ENCODE measurements at regions not wholly inside any gene's neighbourhood (a gene's known extent, or its start where the extent isn't known, plus 50 kb on each side); places are given as distances from the start of the nearest gene placed in this dataset.

DNA sequence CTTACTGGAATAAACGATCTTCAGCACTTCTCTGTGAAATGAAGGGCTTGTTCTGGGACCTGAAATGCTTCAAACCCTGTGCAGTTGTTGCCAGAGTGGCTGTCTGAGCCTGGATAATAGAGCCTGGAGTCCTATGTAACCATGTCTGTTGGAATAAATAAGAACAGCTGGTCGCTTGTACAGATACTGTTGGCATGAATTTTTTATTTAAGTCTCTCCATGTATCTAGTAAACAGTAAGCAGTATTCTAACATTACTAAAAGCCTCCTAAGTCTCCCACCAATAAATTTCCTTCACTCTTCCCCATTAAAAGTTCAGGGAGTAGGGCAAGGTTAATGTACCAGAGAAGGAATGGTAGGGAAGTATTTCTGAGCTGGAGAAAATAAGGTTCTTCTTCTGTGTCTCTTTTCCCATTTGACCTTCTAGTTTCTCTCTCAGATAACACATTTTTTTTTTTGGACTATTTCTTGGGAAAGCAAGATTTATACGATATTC lies 227.5 kb downstream of the PRL start:
- BruUV-seq (replicated peaks): no TSS peak
- Histone ChIP-seq H3K36me3 (ENCODE audit: control insufficient read depth in 2 of 2, extremely low read depth in 1 of 2, insufficient read depth in 2 of 2, low read length in 2 of 2) (no peaks in the 10 kb centered on the region), H3K4me3 (replicated peaks in 1 of 3; ENCODE audit: insufficient read depth in 1 of 3, low read depth in 1 of 3, low read length in 3 of 3) (no peak overlapping the region), H3K79me2 (ENCODE audit: control insufficient read depth, insufficient read depth, low read length) (no peaks in the 10 kb centered on the region), H3K4me2 (ENCODE audit: insufficient read depth, low read length) (no peak overlapping the region), H3K27ac (ENCODE audit: insufficient read depth, low read depth, low read length) (no peak overlapping the region), H4K20me1 (replicated peaks; ENCODE audit: control insufficient read depth, extremely low read depth, insufficient read depth, low read length) (no peaks in the 10 kb centered on the region), H3K9ac (replicated peaks; ENCODE audit: extremely low read depth, insufficient read depth, low read length) (no peak overlapping the region), H2AFZ (ENCODE audit: low read depth, low read length) (no peak overlapping the region), H3K9me1 (replicated peaks; ENCODE audit: control insufficient read depth, extremely low read depth, insufficient read depth, low read length) (no peaks in the 10 kb centered on the region), H3K9me3 (replicated peaks; ENCODE audit: control insufficient read depth, insufficient read depth, low read length) (no peaks in the 10 kb centered on the region), H3K4me1 (ENCODE audit: control insufficient read depth, extremely low read depth, insufficient read depth, low read length) (peaks cover 16% of the 10 kb centered on the region), H3K27me3 (ENCODE audit: control insufficient read depth in 2 of 2, insufficient read depth in 2 of 2, low read length in 2 of 2) (no peaks in the 10 kb centered on the region)
- ChIA-PET CTCF (interaction anchor here (1.0 kb wide), 1 partner anchor 268 kb away, joined by 3 read pairs; no protein-coding TSS in a partner anchor), POLR2A (no interaction called here)
- TF ChIP-seq POLR2A (IDR thresholded peaks at IDR 0.05; ENCODE audit: low read depth, low read length): no peak
- no peak for TF ChIP-seq MYC (IDR thresholded peaks at IDR 0.05; ENCODE audit: low read depth, low read length)
- TF ChIP-seq, protein P1, sequence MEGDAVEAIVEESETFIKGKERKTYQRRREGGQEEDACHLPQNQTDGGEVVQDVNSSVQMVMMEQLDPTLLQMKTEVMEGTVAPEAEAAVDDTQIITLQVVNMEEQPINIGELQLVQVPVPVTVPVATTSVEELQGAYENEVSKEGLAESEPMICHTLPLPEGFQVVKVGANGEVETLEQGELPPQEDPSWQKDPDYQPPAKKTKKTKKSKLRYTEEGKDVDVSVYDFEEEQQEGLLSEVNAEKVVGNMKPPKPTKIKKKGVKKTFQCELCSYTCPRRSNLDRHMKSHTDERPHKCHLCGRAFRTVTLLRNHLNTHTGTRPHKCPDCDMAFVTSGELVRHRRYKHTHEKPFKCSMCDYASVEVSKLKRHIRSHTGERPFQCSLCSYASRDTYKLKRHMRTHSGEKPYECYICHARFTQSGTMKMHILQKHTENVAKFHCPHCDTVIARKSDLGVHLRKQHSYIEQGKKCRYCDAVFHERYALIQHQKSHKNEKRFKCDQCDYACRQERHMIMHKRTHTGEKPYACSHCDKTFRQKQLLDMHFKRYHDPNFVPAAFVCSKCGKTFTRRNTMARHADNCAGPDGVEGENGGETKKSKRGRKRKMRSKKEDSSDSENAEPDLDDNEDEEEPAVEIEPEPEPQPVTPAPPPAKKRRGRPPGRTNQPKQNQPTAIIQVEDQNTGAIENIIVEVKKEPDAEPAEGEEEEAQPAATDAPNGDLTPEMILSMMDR (IDR thresholded peaks at IDR 0.05; ENCODE audit: extremely low read depth in 1 of 2, insufficient read depth in 1 of 2, low read depth in 1 of 2, low read length in 2 of 2): no peak
- no peak for TF ChIP-seq FOS (IDR thresholded peaks at IDR 0.05; ENCODE audit: borderline replicate concordance, insufficient read depth, low read length)
- TF ChIP-seq, protein P2, sequence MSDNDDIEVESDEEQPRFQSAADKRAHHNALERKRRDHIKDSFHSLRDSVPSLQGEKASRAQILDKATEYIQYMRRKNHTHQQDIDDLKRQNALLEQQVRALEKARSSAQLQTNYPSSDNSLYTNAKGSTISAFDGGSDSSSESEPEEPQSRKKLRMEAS (IDR thresholded peaks at IDR 0.05; ENCODE audit: insufficient read depth, insufficient read length): no peak
- TF ChIP-seq GATA2 (IDR thresholded peaks at IDR 0.05; ENCODE audit: insufficient read depth, insufficient read length, low read depth, low read length): no peak
- no peak for TF ChIP-seq POLR2AphosphoS5 (IDR thresholded peaks at IDR 0.05; ENCODE audit: insufficient read depth, low read depth, low read length)
- no peak for TF ChIP-seq JUN (IDR thresholded peaks at IDR 0.05; ENCODE audit: borderline replicate concordance, insufficient read depth, insufficient read length, low read depth)
- TF ChIP-seq EZH2 (IDR thresholded peaks at IDR 0.05; ENCODE audit: borderline replicate concordance, low read depth, low read length, severe bottlenecking): no peak
- dilution Hi-C loops (cut with MboI; ENCODE audit: extremely low pct_ligation_motif_present, low sequenced_read_pairs): no loop called here
- DNase-seq (ENCODE audit: low read depth, low spot score) (no peak), FAIRE-seq (no peak)
- intact Hi-C loops (cut with micrococcal nuclease): no loop called here

Measured in endothelial cell of umbilical vein (primary cell).